H1 (cell line): ENCODE measurements at regions not wholly inside any gene's neighbourhood (a gene's known extent, or its start where the extent isn't known, plus 50 kb on each side); places are given as distances from the start of the nearest gene placed in this dataset.

Source experiments
- CTCF ChIA-PET: fragments of 300-600 bp; sonication (Branson Sonifier 250); formaldehyde crosslinking; loops from one replicate; lab custom pipeline; 2021; ENCODE audit not compliant: partially characterized antibody; lab: Charles Lee
- POLR2A ChIA-PET: fragments of 300-600 bp; sonication (Branson Sonifier 250); formaldehyde crosslinking; loops from one replicate; lab custom pipeline; 2021; ENCODE audit warnings: inconsistent platforms; ENCODE audit not compliant: partially characterized antibody; lab: Charles Lee
- DNase-seq, 2 experiments: peaks; one replicate each; pipeline versions ENCODE4 v3.0.0 to v3.0.0-alpha.2; 2010 to 2022; ENCODE audit warnings: low spot score in 2 of 2, low read depth in 1 of 2, mixed read lengths in 1 of 2
- FAIRE-seq: peaks from 2 replicates; lab custom pipeline; 2011; peaks lifted over from hg19 to GRCh38; lab: Jason Lieb, UNC
- H2AFZ ChIP-seq: 2 replicates; pipeline ENCODE4 v1.8.1; 2012; ENCODE audit warnings: low read length, inconsistent platforms
- H2AK5ac ChIP-seq: 2 replicates; pipeline ENCODE4 v1.6.1; 2013; ENCODE audit warnings: low read depth, low read length
- H2BK120ac ChIP-seq: replicated peaks from 2 replicates; pipeline ENCODE3; 2013; ENCODE audit warnings: low read depth, low read length, inconsistent platforms
- H2BK12ac ChIP-seq: 2 replicates; pipeline ENCODE4 v1.6.1; 2013; ENCODE audit warnings: low read depth, low read length
- H2BK15ac ChIP-seq: 2 replicates; pipeline ENCODE4 v1.6.1; 2013; ENCODE audit warnings: low read length
- H2BK20ac ChIP-seq: 2 replicates; pipeline ENCODE4 v1.6.1; 2013; ENCODE audit warnings: low read length
- H2BK5ac ChIP-seq: 2 replicates; pipeline ENCODE4 v1.6.1; 2013; ENCODE audit warnings: low read depth, low read length
- H3K14ac ChIP-seq: 2 replicates; pipeline ENCODE4 v1.6.1; 2013; ENCODE audit warnings: inconsistent platforms; ENCODE audit not compliant: insufficient read length
- H3K18ac ChIP-seq: 2 replicates; pipeline ENCODE4 v1.6.1; 2013; ENCODE audit warnings: low read length; ENCODE audit errors: extremely low read depth
- H3K23ac ChIP-seq: 2 replicates; pipeline ENCODE4 v1.6.1; 2013; ENCODE audit warnings: inconsistent platforms; ENCODE audit not compliant: insufficient read length
- H3K23me2 ChIP-seq: 2 replicates; pipeline ENCODE4 v1.6.1; 2013; ENCODE audit warnings: low read depth, low read length
- H3K27ac ChIP-seq: 2 replicates; pipeline ENCODE4 v1.6.1; 2011; ENCODE audit warnings: low read depth, low read length, inconsistent platforms
- H3K27me3 ChIP-seq, 4 experiments: replicated peaks in 1 of 4; 1 replicate in 1 of 4; 2 replicates in 3 of 4; pipeline versions ENCODE4 v1.6.1 to v1.8.1; 2011 to 2013; ENCODE audit warnings: low read length in 3 of 4, mild to moderate bottlenecking in 3 of 4, inconsistent platforms in 2 of 4, mixed read lengths in 2 of 4, moderate library complexity in 1 of 4; ENCODE audit not compliant: control insufficient read depth in 3 of 4, insufficient read depth in 3 of 4; ENCODE audit errors: extremely low read depth in 1 of 4
- H3K36me3 ChIP-seq, 4 experiments: 2 replicates each; pipeline versions ENCODE4 v1.6.1 to v1.8.1; 2011 to 2013; ENCODE audit warnings: mild to moderate bottlenecking in 4 of 4, low read length in 3 of 4, moderate library complexity in 2 of 4, control low read depth in 1 of 4, inconsistent platforms in 1 of 4; ENCODE audit not compliant: insufficient read depth in 4 of 4, control insufficient read depth in 2 of 4
- H3K4ac ChIP-seq: replicated peaks from 2 replicates; pipeline ENCODE3; 2013; ENCODE audit warnings: low read length, low read depth, mixed read lengths, inconsistent platforms; ENCODE audit not compliant: insufficient read length
- H3K4me1 ChIP-seq, 4 experiments: replicated peaks in 1 of 4; 1 replicate in 1 of 4; 2 replicates in 3 of 4; pipeline versions ENCODE4 v1.6.1 to v1.8.1; 2011 to 2013; ENCODE audit warnings: low read length in 3 of 4, inconsistent platforms in 2 of 4, mixed read lengths in 1 of 4; ENCODE audit not compliant: insufficient read depth in 4 of 4, control insufficient read depth in 3 of 4
- H3K4me2 ChIP-seq, 2 experiments: 2 replicates each; pipeline versions ENCODE4 v1.6.1 to v1.8.1; 2011 to 2013; ENCODE audit warnings: low read depth in 2 of 2, low read length in 2 of 2, control low read depth in 1 of 2, inconsistent platforms in 1 of 2, mild to moderate bottlenecking in 1 of 2; ENCODE audit not compliant: insufficient read depth in 1 of 2
- H3K4me3 ChIP-seq, 4 experiments: fragments of 200-600, 300-600 bp in 1 of 4; sonication (generic), shearing (Covaris generic), sonication (Bioruptor Twin) in 1 of 4; 2 replicates each; pipeline versions ENCODE4 v1.5.1 to v1.8.1; 2011 to 2016; ENCODE audit warnings: low read length in 4 of 4, low read depth in 3 of 4, control low read depth in 2 of 4, inconsistent platforms in 2 of 4, mild to moderate bottlenecking in 2 of 4, mixed read lengths in 1 of 4, moderate library complexity in 1 of 4; ENCODE audit not compliant: insufficient read depth in 2 of 4; ENCODE audit errors: extremely low read depth in 1 of 4
- H3K56ac ChIP-seq: replicated peaks from 2 replicates; pipeline ENCODE3; 2013; ENCODE audit warnings: low read depth, mild to moderate bottlenecking, mixed read lengths, low read length, inconsistent platforms; ENCODE audit not compliant: insufficient read length
- H3K79me1 ChIP-seq: 2 replicates; pipeline ENCODE4 v1.6.1; 2013; ENCODE audit warnings: low read depth, low read length, control low read depth
- H3K79me2 ChIP-seq, 2 experiments: 2 replicates each; pipeline versions ENCODE4 v1.6.1 to v1.8.1; 2012 to 2013; ENCODE audit warnings: low read length in 2 of 2, mild to moderate bottlenecking in 2 of 2, inconsistent platforms in 1 of 2; ENCODE audit not compliant: insufficient read depth in 2 of 2, control insufficient read depth in 1 of 2
- H3K9ac ChIP-seq, 4 experiments: replicated peaks in 1 of 4; 1 replicate in 1 of 4; 2 replicates in 3 of 4; pipeline versions ENCODE4 v1.6.1 to v1.8.1; 2011 to 2013; ENCODE audit warnings: low read depth in 3 of 4, low read length in 3 of 4, control low read depth in 2 of 4, mild to moderate bottlenecking in 2 of 4, moderate library complexity in 2 of 4, inconsistent platforms in 1 of 4; ENCODE audit errors: extremely low read depth in 1 of 4
- H3K9me3 ChIP-seq, 2 experiments: 2 replicates each; pipeline versions ENCODE4 v1.6.1 to v1.8.1; 2012 to 2013; ENCODE audit warnings: mild to moderate bottlenecking in 2 of 2, moderate library complexity in 2 of 2, control low read depth in 1 of 2, inconsistent platforms in 1 of 2, low read depth in 1 of 2, low read length in 1 of 2, mixed read lengths in 1 of 2; ENCODE audit not compliant: insufficient read depth in 2 of 2
- H4K20me1 ChIP-seq, 2 experiments: replicated peaks in 1 of 2; 2 replicates each; pipeline versions ENCODE3 to v1.8.1; 2011 to 2013; ENCODE audit warnings: inconsistent platforms in 2 of 2, low read length in 2 of 2, mild to moderate bottlenecking in 1 of 2; ENCODE audit not compliant: insufficient read depth in 2 of 2, control insufficient read depth in 1 of 2
- H4K5ac ChIP-seq: 2 replicates; pipeline ENCODE4 v1.6.1; 2013; ENCODE audit warnings: low read length, low read depth, mixed read lengths, inconsistent platforms; ENCODE audit not compliant: insufficient read length
- H4K8ac ChIP-seq: 2 replicates; pipeline ENCODE4 v1.8.0; 2013; ENCODE audit warnings: mild to moderate bottlenecking, moderate library complexity, low read length, inconsistent platforms; ENCODE audit not compliant: insufficient read depth; ENCODE audit errors: extremely low read depth
- H4K91ac ChIP-seq: replicated peaks from 2 replicates; pipeline ENCODE3; 2013; ENCODE audit warnings: low read length, mixed read lengths, inconsistent platforms; ENCODE audit not compliant: insufficient read length
- CBX8 ChIP-seq: fragments of 300-800, 300-1000 bp; sonication (generic); IDR thresholded peaks from 2 replicates; pipeline ENCODE4 v1.7.1; 2016; ENCODE audit warnings: low read depth, low read length, borderline replicate concordance
- RAD21 ChIP-seq, 2 experiments: IDR thresholded peaks in 1 of 2; conservative IDR thresholded peaks in 1 of 2; 2 replicates each; pipeline ENCODE4 v1.6.1; 2011; ENCODE audit warnings: low read depth in 2 of 2, low read length in 2 of 2, improper control_type of control experiment in 1 of 2, inconsistent platforms in 1 of 2, mild to moderate bottlenecking in 1 of 2, moderate library complexity in 1 of 2
- RFX5 ChIP-seq: IDR thresholded peaks from 2 replicates; pipeline ENCODE4 v1.6.1; 2011; ENCODE audit warnings: low read depth, low read length, improper control_type of control experiment, borderline replicate concordance
- RNF2 ChIP-seq: fragments of 200-900, 300-1000 bp; sonication (generic); IDR thresholded peaks from 2 replicates; pipeline ENCODE4 v1.7.1; 2016; ENCODE audit warnings: borderline replicate concordance, low read depth, mild to moderate bottlenecking, antibody characterized with exemption, low read length; ENCODE audit not compliant: poor library complexity, severe bottlenecking; ENCODE audit errors: missing control alignments
- YY1 ChIP-seq: IDR thresholded peaks from 2 replicates; pipeline ENCODE4 v1.6.1; 2011; ENCODE audit warnings: low read depth, mild to moderate bottlenecking, low read length
- WGBS, 2 experiments: shearing (Covaris generic) in 1 of 2; methylation state at CpG; one replicate each; pipeline versions ENCODE4 v1.1.6 to v1.1.7; 2013 to 2015; ENCODE audit warnings: low lambda C conversion rate in 2 of 2, mixed read lengths in 2 of 2, inconsistent platforms in 1 of 2, low coverage in 1 of 2, missing lambda C conversion rate in 1 of 2; ENCODE audit not compliant: insufficient replicate concordance in 2 of 2, insufficient coverage in 1 of 2, insufficient read length in 1 of 2; ENCODE audit errors: extremely low coverage in 1 of 2, missing lambda C conversion rate in 1 of 2; 5-methylcytosine and 5-hydroxymethylcytosine counted together

- H2BK15ac ChIP-seq, result no peak overlapping the region
- H4K8ac ChIP-seq, result no peak overlapping the region
- no peaks in the 10 kb centered on the region for H3K79me1 ChIP-seq
- H3K4ac ChIP-seq, result no peak overlapping the region
- DNase-seq (no peak), FAIRE-seq (no peak)
- H3K9ac ChIP-seq, result no peak overlapping the region
- H2BK120ac ChIP-seq, result no peak overlapping the region
- ChIA-PET POLR2A (no interaction called here), CTCF (no interaction called here)
- no peaks in the 10 kb centered on the region for H3K27me3 ChIP-seq
- H2AFZ ChIP-seq, result no peak overlapping the region
- no peak overlapping the region for H3K4me3 ChIP-seq
- H3K18ac ChIP-seq, result no peak overlapping the region
- H2BK20ac ChIP-seq, result no peak overlapping the region
- H4K5ac ChIP-seq, result no peak overlapping the region
- H3K36me3 ChIP-seq, result no peaks in the 10 kb centered on the region
- H4K20me1 ChIP-seq, result no peaks in the 10 kb centered on the region
- H3K14ac ChIP-seq, result no peak overlapping the region
- no peak overlapping the region for H3K27ac ChIP-seq
- no peak overlapping the region for H2BK12ac ChIP-seq
- WGBS, 2 experiments, result 98% methylated on average over 2 of the region's 2 CpGs; no CpG with 5 or more reads in 1 of the 2 experiments
- no peaks in the 10 kb centered on the region for H3K9me3 ChIP-seq
- TF ChIP-seq RNF2, result no peak
- no peak for TF ChIP-seq RAD21 (IDR thresholded peaks at IDR 0.05 in 1 of 2, conservative IDR thresholded peaks at IDR 0.05 in 1 of 2; ENCODE audit: low read depth in 2 of 2, low read length in 2 of 2)
- no peak for TF ChIP-seq YY1
- no peak for TF ChIP-seq RFX5
- TF ChIP-seq CBX8, result no peak
- H3K79me2 ChIP-seq, result no peaks in the 10 kb centered on the region
- no peak overlapping the region for H2BK5ac ChIP-seq
- no peak overlapping the region for H3K56ac ChIP-seq
- H3K4me2 ChIP-seq, result no peak overlapping the region
- H3K4me1 ChIP-seq, result no peaks in the 10 kb centered on the region
- H3K23me2 ChIP-seq, result no peaks in the 10 kb centered on the region
- no peak overlapping the region for H2AK5ac ChIP-seq
- H4K91ac ChIP-seq, result no peak overlapping the region
- H3K23ac ChIP-seq, result no peak overlapping the region
These were observed 104.7 kb upstream of the RAB11FIP2 start for GRCh38 chr10:118151461-118151860.
